ENCODE measurements at regions not wholly inside any gene's neighbourhood (a gene's known extent, or its start where the extent isn't known, plus 50 kb on each side); places are given as distances from the start of the nearest gene placed in this dataset.

DNA sequence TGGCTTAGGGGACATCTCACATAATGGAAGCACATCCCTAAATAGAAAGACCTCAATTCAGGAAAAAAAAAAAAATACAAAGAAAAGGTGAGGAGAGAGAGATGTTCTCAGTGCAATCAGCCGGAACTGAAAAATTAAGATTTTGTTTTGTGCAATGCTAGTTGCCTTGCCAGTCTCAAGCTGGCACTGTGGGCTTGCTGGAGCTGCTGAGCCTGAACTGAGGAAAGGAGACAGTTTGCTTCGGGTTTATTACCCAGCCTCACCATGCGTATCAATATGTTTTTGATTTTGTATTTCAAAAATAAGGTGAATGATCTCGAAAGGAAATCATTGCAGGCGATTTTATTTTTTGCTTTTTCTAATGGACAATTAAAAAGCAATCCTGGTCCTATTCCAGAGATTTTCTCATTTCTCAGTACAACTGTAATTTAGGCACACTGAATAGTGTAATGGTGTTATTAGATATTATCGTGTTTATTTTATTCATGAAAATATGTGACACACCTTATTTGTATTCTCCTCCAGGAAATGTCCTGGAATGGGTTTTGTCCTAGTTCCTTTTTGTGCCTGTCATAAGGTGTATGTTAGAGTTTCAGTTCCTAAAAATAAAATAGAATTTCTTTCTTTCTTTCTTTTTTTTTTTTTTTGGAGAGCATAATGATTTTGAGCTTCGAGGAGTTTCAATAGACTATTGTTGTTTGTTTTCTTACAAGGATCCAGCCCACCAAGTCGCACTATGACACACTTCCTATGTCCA lies 72.8 kb upstream of the ZEB2 start:
- TF ChIP-seq, protein P1, sequence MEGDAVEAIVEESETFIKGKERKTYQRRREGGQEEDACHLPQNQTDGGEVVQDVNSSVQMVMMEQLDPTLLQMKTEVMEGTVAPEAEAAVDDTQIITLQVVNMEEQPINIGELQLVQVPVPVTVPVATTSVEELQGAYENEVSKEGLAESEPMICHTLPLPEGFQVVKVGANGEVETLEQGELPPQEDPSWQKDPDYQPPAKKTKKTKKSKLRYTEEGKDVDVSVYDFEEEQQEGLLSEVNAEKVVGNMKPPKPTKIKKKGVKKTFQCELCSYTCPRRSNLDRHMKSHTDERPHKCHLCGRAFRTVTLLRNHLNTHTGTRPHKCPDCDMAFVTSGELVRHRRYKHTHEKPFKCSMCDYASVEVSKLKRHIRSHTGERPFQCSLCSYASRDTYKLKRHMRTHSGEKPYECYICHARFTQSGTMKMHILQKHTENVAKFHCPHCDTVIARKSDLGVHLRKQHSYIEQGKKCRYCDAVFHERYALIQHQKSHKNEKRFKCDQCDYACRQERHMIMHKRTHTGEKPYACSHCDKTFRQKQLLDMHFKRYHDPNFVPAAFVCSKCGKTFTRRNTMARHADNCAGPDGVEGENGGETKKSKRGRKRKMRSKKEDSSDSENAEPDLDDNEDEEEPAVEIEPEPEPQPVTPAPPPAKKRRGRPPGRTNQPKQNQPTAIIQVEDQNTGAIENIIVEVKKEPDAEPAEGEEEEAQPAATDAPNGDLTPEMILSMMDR (IDR thresholded peaks at IDR 0.05) = no peak
- TF ChIP-seq POLR2A (IDR thresholded peaks at IDR 0.05) = no peak

Measured in uterus (tissue), 2 donors.